ENCODE measurements at regions not wholly inside any gene's neighbourhood (a gene's known extent, or its start where the extent isn't known, plus 50 kb on each side); places are given as distances from the start of the nearest gene placed in this dataset.

- TF ChIP-seq CTCF (IDR thresholded peaks at IDR 0.05) (no peak), SIN3A (IDR thresholded peaks at IDR 0.05; ENCODE audit: borderline replicate concordance, insufficient read depth, low read depth, low read length) (no peak), POLR2AphosphoS5 (IDR thresholded peaks at IDR 0.05; ENCODE audit: low read depth, low read length) (no peak), REST (IDR thresholded peaks at IDR 0.05; ENCODE audit: insufficient read depth in 1 of 2, low read depth in 2 of 2, low read length in 1 of 2) (no peak), TCF7L2 (IDR thresholded peaks at IDR 0.05; ENCODE audit: low read depth, low read length) (no peak)
Observed at GRCh38 chr2:139867601-139868226, 1087.5 kb upstream of the NXPH2 start.
